ENCODE measurements at regions not wholly inside any gene's neighbourhood (a gene's known extent, or its start where the extent isn't known, plus 50 kb on each side); places are given as distances from the start of the nearest gene placed in this dataset.
"Not testable (repeated sequence)": the region's sequence is repeated elsewhere in the genome, so short reads cannot be mapped to it uniquely, and the experiment has no call there.

GRCh38 chr9:67423049-67423728, 430.8 kb upstream of the SPATA31A3 start:
- TF ChIP-seq NCOA1 (CRISPR knock-in tag; IDR thresholded peaks at IDR 0.05); MAFF (IDR thresholded peaks at IDR 0.05; ENCODE audit: low read depth, low read length); NFE2L1 (CRISPR knock-in tag; IDR thresholded peaks at IDR 0.05; ENCODE audit: borderline replicate concordance); POLR2A (IDR thresholded peaks at IDR 0.05; ENCODE audit: insufficient read depth in 1 of 2, low read depth in 2 of 2, low read length in 2 of 2); EP300 (IDR thresholded peaks at IDR 0.05; ENCODE audit: low read depth in 2 of 2, low read length in 2 of 2); EP300 (CRISPR knock-in tag; IDR thresholded peaks at IDR 0.05; ENCODE audit: borderline replicate concordance): not testable (repeated sequence)
